ENCODE measurements at regions not wholly inside any gene's neighbourhood (a gene's known extent, or its start where the extent isn't known, plus 50 kb on each side); places are given as distances from the start of the nearest gene placed in this dataset.

DNA sequence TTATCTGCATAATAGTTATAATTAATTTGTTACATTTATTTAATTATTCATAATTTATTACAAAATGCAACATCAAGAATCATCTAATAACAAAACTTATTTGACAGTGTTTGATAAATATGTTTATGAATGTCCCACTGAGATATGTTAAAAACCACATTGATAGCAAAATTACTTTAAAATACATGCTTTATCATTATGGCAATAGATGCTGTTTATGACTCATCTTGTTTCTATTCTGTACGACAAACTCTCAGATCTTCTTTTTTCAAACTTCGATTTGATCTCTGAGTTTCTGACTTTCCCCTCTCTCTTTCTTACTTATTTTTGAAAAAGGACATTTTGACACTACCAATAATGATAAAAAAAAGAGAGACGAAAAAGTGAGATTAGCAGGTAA lies 56.8 kb upstream of the LRRK2 start:
- Histone ChIP-seq H3K4me3 (no peak overlapping the region), H3K9me3 (peaks cover 6% of the 10 kb centered on the region), H3K36me3 (ENCODE audit: low read depth) (no peaks in the 10 kb centered on the region), H3K4me1 (ENCODE audit: low read depth) (no peaks in the 10 kb centered on the region)
- ATAC-seq (no peak), DNase-seq (no peak)
- intact Hi-C loops (cut with DNase I, micrococcal nuclease), result no loop called here
- TF ChIP-seq, protein P1, sequence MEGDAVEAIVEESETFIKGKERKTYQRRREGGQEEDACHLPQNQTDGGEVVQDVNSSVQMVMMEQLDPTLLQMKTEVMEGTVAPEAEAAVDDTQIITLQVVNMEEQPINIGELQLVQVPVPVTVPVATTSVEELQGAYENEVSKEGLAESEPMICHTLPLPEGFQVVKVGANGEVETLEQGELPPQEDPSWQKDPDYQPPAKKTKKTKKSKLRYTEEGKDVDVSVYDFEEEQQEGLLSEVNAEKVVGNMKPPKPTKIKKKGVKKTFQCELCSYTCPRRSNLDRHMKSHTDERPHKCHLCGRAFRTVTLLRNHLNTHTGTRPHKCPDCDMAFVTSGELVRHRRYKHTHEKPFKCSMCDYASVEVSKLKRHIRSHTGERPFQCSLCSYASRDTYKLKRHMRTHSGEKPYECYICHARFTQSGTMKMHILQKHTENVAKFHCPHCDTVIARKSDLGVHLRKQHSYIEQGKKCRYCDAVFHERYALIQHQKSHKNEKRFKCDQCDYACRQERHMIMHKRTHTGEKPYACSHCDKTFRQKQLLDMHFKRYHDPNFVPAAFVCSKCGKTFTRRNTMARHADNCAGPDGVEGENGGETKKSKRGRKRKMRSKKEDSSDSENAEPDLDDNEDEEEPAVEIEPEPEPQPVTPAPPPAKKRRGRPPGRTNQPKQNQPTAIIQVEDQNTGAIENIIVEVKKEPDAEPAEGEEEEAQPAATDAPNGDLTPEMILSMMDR (IDR thresholded peaks at IDR 0.05), result no peak

DNA sequence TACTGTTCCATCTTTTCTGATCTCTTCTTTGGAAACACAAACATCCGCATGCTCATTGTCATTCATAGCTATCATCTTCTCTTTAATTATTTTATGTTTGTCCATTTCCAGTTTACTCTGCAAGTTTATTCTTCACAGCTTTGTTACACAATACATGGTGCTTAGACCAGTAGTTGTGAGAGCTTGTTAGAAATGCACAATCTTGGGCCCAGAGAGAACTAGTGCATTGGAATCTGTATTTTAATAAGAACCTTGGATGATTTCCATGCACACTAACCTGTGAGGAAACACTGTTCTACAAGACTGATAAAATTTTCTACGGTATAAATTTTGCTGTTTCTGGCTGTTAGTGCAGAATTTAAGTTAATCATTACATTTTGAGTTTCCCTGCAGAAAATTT lies 59.3 kb upstream of the SLC2A13 start:
- Histone ChIP-seq H3K36me3 (ENCODE audit: low read depth) (no peaks in the 10 kb centered on the region), H3K9me3 (peaks cover 6% of the 10 kb centered on the region), H3K4me1 (ENCODE audit: low read depth) (no peaks in the 10 kb centered on the region), H3K4me3 (no peak overlapping the region)
- intact Hi-C loops (cut with DNase I, micrococcal nuclease), result no loop called here
- no peak for DNase-seq
- TF ChIP-seq, protein P1 (IDR thresholded peaks at IDR 0.05), result no peak
- ATAC-seq, result no peak

DNA sequence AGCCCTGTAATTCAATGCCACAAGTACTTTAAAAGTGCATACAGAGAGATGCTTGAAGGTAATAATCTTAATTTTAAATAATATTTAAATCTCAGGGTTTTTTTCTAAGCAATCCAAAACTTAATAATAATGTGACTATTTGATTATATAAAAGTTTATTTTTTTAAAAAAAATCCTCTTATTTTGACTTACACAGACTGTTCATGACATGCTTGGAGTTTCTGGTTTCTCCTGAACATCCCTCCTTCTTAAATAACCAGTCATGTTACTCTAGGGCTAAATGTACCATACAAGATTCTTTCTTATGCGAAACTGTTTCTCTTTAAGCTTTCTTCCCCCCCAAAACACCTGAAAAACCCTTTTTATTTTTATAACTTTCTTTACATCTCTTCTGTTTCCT lies 58.2 kb upstream of the SLC2A13 start:
- TF ChIP-seq, protein P1 (IDR thresholded peaks at IDR 0.05), result no peak
- intact Hi-C loops (cut with DNase I, micrococcal nuclease), result no loop called here
- no peaks in the 10 kb centered on the region for H3K4me1 ChIP-seq (ENCODE audit: low read depth)
- H3K4me3 ChIP-seq, result no peak overlapping the region
- ATAC-seq (no peak), DNase-seq (no peak)
- H3K9me3 ChIP-seq, result peaks cover 6% of the 10 kb centered on the region
- no peaks in the 10 kb centered on the region for H3K36me3 ChIP-seq (ENCODE audit: low read depth)

DNA sequence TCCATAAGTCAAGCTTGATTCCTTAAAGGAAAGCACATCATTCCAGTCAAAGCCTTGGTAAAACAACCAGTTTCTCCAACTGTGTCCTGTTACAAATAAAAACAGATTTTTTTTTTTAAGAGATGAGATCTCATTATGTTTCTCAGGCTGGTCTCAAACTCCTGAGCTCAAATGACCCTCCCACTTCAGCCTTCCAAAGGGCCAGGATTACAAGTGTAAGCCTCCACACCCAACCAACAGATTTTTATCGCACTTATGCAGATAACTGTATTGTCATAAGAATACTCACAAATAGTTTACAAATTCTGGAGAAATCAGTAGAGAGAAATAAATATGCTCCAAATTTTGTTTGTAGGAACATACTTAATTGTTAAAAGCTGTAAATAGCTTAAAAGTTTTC lies 56.2 kb upstream of the SLC2A13 start:
- ATAC-seq, result no peak
- intact Hi-C loops (cut with DNase I, micrococcal nuclease), result no loop called here
- no peak for DNase-seq
- Histone ChIP-seq H3K4me3 (no peak overlapping the region), H3K4me1 (ENCODE audit: low read depth) (no peaks in the 10 kb centered on the region), H3K9me3 (peaks cover 6% of the 10 kb centered on the region), H3K36me3 (ENCODE audit: low read depth) (no peaks in the 10 kb centered on the region)
- TF ChIP-seq, protein P1 (IDR thresholded peaks at IDR 0.05), result no peak

DNA sequence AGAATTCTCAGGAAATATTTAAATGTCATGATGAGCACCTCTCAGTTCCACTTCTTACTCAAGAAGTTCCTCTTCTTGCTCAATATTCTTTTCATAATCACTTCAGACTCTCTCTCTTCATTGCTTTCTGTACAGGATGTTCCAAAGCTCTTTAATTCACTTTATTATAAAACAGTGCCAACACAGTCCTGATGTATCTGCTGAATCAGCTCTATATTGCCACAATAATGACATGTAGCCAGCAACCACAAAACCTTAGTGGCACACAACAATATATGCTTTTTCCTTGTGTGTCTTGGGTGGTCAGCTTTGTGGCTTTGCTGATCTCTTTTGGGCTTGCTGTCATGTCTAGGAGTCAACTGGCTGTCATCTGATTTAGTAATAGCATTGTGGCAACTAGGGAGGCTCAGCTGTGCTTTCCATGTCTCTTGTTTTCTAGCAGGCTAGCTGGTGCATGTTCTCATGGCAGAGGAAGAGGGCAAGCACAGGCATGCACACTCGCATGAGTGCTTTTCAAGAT lies 52.8 kb upstream of the SLC2A13 start:
- intact Hi-C loops (cut with DNase I, micrococcal nuclease), result no loop called here
- Histone ChIP-seq H3K36me3 (ENCODE audit: low read depth) (no peaks in the 10 kb centered on the region), H3K4me1 (ENCODE audit: low read depth) (no peaks in the 10 kb centered on the region), H3K4me3 (no peak overlapping the region), H3K9me3 (no peaks in the 10 kb centered on the region)
- ATAC-seq, result peak; percentile 43
- DNase-seq, result no peak
- TF ChIP-seq, protein P1 (IDR thresholded peaks at IDR 0.05), result no peak

DNA sequence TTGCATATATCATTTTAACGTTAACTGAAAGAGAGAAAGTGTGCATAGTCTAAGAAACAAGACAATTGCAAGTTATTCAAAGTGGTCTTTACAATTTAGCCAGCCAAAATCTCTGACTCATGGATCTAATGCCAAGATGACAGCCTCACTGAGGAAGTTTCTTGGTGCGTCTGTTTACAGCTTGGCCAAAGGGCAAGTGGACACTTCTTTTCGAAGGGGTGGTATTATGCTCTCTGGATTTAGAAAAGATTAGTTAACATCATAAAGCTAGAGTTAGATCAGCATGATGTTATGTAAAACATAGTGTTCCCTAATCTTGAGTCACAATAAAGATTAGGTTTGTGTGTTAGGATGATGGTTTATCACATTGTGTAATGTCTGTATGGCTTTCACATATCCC lies 51.5 kb upstream of the SLC2A13 start:
- DNase-seq, result no peak
- intact Hi-C loops (cut with DNase I, micrococcal nuclease), result no loop called here
- TF ChIP-seq, protein P1 (IDR thresholded peaks at IDR 0.05), result no peak

More for the DNA sequence above, 51.5 kb upstream of the SLC2A13 start:
- Histone ChIP-seq H3K9me3 (no peaks in the 10 kb centered on the region), H3K4me1 (ENCODE audit: low read depth) (no peaks in the 10 kb centered on the region), H3K4me3 (no peak overlapping the region), H3K36me3 (ENCODE audit: low read depth) (no peaks in the 10 kb centered on the region)
- ATAC-seq, result no peak

Data from mucosa of descending colon (tissue), 3 donors.